Cerebellar cortex (tissue), 1 donor: ENCODE measurements at regions not wholly inside any gene's neighbourhood (a gene's known extent, or its start where the extent isn't known, plus 50 kb on each side); places are given as distances from the start of the nearest gene placed in this dataset.

Experiments
- DNase-seq: peaks from one replicate; pipeline ENCODE4 v3.0.0-alpha.2; 2015; ENCODE audit warnings: low spot score

GRCh38 chr9:108676355-108676754 lies 179.4 kb downstream of the ACTL7B start:
- DNase-seq, result no peak

- no peak for DNase-seq
These were observed 180.1 kb downstream of the ACTL7B start for GRCh38 chr9:108675708-108676107.

GRCh38 chr9:108674766-108675530 lies 180.8 kb downstream of the ACTL7B start:
- no peak for DNase-seq

DNA sequence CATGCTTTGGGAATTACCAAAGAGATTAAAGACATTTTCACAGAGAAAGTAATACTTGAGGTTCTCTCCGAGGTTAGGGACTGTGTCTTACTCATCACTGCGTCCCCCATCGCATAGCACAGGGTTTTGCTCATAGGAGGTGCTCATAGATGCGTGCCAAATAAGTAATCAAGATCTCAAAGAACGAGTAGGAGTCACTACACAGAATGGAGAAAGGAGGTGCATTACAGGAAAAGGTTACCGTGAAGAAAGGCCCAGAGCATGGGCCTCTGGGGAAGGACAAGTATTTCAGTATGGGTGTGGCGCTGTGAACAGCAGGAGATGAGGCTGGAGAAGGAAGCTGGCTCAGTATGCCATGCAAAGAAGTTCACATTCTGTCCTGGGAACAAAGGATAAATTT lies 182.4 kb downstream of the ACTL7B start:
- DNase-seq, result no peak

GRCh38 chr9:108672475-108673190 lies 183.2 kb downstream of the ACTL7B start:
- DNase-seq, result no peak

DNA sequence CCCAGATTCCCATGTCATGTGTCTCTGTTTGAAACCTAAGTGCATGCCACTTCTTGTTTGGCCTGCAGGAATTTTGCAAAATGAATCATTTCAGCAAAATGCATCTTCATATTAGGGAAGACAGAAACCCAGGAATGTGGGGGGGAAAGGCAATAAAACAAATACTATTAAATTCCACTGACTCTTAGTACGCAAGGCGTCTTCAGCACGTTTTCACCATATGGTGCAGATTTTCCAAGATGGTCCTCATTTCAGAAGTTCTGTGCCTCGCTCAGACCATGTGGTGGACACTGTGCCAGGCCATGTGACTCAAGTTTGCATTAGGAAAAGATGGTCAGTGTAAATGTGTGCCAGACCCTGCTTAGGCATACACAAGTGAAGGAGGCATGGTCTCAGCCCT lies 184.0 kb downstream of the ACTL7B start:
- no peak for DNase-seq

- no peak for DNase-seq
These were observed 184.6 kb downstream of the ACTL7B start for GRCh38 chr9:108671176-108671575.

DNA sequence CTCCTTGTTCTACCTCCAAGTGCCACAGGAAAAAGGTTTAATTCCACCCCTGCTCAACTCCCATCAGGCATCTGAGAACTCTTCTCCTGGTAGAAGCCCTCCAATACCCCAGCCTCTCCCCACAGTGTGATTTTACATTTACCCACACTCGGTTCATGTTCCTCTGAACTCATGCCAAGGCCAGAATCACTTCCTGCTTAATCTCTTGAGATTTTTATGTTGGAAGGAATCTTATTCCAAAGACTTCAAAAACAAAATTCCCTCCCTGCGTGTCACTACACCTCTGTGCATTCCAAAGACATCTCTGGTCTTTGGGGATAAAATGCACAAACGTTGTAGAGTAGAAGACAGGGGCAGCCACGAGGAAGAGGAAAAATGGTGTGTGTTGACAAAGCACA lies 186.8 kb downstream of the ACTL7B start:
- no peak for DNase-seq

GRCh38 chr9:108668191-108668937 lies 187.4 kb downstream of the ACTL7B start:
- DNase-seq, result no peak

DNA sequence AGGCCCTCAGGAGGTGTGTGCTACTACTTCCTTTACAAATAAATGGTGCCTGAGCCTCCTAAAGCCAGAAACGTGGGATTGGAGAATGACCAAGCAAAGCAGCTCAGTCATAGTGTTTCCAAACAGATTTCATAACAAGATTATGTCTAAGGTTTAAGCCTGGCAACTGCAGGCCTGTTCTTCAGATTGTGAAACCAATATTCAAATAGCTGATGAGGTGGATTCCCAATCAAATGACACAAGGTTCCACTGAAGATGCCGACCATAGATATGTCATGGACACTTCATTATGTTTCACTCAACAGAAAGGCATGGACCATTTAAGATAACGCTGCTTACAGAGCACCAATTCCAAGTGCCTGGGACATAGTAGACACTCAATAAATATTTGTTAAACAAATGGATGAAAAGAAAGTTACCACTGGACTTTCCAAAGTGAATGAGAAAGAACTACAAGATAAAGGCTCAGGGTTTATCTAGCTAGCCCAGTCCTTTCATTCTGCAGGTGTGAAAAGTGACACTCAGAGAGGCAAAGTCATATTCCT lies 189.5 kb downstream of the ACTL7B start:
- no peak for DNase-seq

GRCh38 chr9:108665521-108666239 lies 190.1 kb downstream of the ACTL7B start:
- DNase-seq, result no peak

DNA sequence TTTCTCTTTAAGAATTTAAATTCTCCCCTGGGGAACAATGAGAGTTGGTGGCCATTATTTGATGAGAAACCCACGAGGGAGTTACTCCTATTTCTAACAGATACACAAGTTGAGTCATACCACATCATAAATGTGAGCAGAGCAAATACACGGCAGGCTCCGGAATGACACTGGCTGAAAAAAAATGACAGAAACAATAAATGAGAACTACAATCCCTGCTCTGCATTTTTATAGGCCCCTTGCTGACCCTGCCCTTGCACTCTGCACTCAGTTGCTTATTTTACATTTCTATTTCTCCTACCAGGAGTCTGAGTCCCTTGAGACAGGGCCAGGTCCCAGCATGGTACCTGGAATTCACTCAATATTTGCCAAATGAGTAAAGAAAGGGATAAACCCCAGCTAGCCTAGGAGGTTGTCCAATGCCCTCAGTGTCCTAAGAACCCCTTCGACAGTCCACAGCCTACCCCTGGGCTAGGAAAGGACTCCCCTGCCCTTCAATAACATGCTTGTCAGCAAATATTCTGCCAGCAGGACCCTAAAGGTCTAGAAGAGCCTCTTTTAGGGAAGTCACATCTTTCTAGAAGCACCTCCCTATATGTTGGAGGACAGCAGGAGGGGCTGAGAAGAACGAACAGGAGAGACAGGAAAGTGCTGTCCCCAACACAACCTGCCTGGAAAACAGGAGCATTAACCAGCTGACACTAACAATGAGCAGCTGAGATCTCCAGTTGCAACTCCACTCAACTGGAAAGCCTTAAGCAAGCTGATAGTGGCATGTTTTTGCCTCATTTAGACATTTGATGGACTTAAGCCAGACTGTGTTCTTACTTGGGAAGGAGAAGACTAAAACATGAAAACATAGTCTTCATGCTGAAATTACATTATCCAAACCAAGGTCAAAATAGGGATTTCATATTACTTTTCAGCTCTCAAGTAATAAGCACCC lies 191.2 kb downstream of the ACTL7B start:
- no peak for DNase-seq

GRCh38 chr9:108663422-108663821 lies 192.4 kb downstream of the ACTL7B start:
- no peak for DNase-seq

- no peak for DNase-seq
These were observed 192.8 kb downstream of the ACTL7B start for GRCh38 chr9:108662956-108663355.

DNA sequence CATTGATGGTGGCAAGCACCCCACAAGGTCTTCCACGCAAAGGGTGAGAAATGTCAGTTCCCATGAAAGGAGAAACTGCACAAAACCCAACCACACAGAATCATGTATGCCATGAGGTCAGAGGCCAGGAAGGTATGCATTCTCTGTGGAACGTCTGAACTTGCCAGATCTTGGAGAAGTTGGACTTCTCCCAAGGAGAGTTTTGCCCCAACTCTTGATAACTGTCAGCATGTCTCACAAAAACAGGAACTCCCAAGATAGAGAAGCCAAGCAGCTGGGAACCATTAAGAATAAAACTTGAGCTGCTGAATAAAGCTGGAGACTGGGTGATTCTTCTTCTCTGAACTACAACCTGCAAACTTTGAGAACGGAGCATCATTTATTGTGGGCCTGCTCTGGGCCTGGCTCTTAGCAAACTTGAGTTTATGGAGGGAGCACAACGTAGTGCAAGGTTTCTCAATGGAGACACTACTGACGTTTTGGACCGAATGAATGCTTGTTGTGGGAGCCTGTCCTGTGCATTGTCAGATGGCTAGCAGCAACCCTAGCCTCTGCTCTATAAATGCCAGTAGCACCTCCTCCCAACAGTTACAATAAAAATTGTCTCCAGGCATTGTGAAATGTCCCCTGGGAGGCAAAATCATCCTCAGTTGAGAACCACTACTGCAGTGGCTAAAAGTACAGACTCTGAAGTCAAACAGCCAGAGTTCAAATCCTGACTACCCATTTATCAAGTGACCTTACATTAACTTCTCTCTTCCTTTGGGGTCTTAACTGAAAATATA lies 193.5 kb downstream of the ACTL7B start:
- DNase-seq, result no peak

- DNase-seq, result no peak
These were observed 199.2 kb downstream of the ACTL7B start for GRCh38 chr9:108656566-108656965.

DNA sequence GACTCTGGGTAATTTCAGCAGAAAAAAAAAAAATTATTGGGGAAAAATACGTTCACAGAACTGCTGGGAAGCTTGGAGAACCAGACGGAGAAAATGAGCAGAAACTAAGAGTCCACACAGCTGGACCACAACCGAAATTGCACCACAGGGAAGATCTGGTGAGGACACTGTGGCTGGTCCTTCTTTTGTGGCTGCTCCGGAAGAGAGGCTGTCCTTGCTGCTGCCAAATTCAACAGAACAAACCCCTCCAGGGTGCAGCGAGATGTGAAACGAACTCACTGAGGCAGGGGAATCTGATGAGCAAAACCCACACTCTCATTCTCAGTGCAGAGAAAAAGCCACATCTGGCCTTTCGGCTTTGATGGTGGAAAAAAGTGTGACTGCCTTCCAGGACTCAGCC lies 200.0 kb downstream of the ACTL7B start:
- no peak for DNase-seq

GRCh38 chr9:108654566-108654965 lies 201.2 kb downstream of the ACTL7B start:
- no peak for DNase-seq

- DNase-seq, result no peak
These were observed 202.9 kb downstream of the ACTL7B start for GRCh38 chr9:108652851-108653250.

DNA sequence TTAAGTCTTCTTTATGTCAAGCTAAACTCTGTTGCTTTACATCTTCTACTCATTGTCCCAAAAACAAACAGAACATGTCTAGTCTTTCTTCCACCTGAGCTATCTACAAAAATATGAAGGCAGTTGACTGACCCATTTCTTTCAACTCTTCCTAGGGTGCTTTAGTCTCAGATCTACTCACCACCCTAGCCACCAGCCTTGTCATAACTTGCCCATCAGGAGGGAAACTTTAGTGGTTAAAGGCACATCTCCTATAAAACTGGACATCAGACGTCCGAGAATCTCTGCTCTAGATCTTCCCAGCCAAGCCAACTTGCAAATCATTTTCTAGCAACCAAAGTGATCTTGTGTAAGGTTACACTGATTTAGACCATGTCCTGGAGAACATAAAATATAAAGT lies 205.0 kb downstream of the ACTL7B start:
- DNase-seq, result no peak
